Loucy (cell line): ENCODE measurements at regions not wholly inside any gene's neighbourhood (a gene's known extent, or its start where the extent isn't known, plus 50 kb on each side); places are given as distances from the start of the nearest gene placed in this dataset.

Source experiments
- CTCF ChIP-seq: fragments of 200-600 bp; sonication (generic); conservative IDR thresholded peaks from 2 replicates; pipeline ENCODE4 v1.5.1; 2014; ENCODE audit warnings: mild to moderate bottlenecking, antibody characterized with exemption, low read length
- EZH2phosphoT487 ChIP-seq: fragments of 200-600 bp; IDR thresholded peaks from 2 replicates; pipeline ENCODE4 v1.6.1; 2018; ENCODE audit warnings: antibody characterized with exemption, mild to moderate bottlenecking, moderate library complexity, borderline replicate concordance

- TF ChIP-seq CTCF: no peak
- no peak for TF ChIP-seq EZH2phosphoT487
Measured at GRCh38 chr21:20302084-20302483, 696.1 kb upstream of the NCAM2 start.
